ENCODE measurements at regions not wholly inside any gene's neighbourhood (a gene's known extent, or its start where the extent isn't known, plus 50 kb on each side); places are given as distances from the start of the nearest gene placed in this dataset.
A peak's percentile ranks its signal among the peaks of the same experiment; 100 is the strongest.
"Not testable (repeated sequence)": the region's sequence is repeated elsewhere in the genome, so short reads cannot be mapped to it uniquely, and the experiment has no call there.

- DNase-seq = peak; percentile 58 to 68
Observed at GRCh38 chr4:38529189-38530115, 134.5 kb upstream of the KLF3 start.

DNA sequence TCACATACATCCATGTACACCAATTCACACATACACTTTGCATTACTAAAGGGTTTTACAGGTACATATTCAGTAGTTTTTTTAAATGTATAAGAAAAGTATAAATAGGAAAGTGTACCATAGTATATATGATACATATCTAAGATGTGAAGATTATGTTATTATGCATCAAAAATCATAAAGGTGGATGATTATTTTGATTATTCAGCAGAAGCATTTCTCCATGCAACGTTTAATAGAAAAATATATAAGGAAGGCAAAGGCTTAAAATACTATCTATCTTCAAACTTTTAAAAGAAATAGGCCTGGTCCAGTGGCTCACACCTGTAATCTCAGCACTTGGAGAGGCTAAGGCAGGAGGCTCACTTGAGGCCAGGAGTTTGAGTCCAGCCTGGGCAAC, 133.5 kb upstream of the KLF3 start:
- no peak for DNase-seq

GRCh38 chr4:38531141-38531727, 132.8 kb upstream of the KLF3 start:
- no peak for DNase-seq

- DNase-seq = no peak
Observed at GRCh38 chr4:38532908-38533499, 131.0 kb upstream of the KLF3 start.

DNA sequence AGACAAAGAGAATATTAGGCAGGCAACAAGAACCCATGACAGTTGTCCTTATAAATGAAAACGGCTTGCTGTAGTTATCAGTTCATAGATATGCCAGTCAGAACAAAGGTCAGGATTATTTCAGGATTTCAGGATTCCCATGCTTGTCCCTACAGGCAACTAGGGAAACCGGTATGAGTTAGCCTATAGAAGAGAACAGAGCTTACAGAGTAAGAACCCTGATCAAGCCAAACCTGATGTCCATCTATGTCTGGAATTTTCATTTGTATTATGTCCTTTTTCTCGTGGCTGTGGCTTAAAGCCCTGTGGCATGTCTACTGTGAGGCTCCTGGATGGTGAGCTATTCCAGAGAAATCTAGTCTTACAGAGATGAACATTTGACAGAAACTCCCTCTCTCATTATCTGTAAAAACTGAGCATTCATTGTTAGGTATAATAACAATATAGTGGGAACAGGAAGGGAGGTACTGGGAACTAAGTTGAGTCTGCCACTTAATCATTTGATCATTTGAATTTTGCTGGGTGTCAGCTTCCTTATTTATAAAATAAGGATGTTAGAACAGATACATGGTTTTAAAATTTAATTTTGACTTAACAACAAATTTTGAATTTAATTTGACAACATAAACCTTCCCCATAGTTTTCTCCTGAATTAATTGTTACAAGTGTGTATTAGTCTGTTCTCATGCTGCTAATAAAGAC, 129.5 kb upstream of the KLF3 start:
- DNase-seq = no peak

DNA sequence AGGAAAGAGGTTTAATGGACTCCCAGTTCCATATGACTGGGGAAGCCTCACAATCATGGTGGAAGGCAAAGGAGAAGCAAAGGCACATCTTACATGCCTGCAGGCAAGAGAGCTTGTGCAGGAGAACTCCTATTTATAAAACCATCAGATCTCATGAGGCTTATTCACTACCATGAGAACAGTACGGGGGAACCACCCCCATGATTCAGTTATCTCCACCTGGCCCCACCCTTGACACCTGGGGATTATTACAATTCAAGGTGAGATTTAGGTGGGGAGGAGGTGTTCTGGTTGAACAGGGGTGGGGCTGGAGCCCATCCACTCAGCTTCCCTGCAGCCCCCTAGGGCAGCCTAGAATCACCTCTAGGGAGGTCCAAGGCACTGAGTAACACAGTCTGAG, 128.9 kb upstream of the KLF3 start:
- not testable (repeated sequence) for DNase-seq

DNA sequence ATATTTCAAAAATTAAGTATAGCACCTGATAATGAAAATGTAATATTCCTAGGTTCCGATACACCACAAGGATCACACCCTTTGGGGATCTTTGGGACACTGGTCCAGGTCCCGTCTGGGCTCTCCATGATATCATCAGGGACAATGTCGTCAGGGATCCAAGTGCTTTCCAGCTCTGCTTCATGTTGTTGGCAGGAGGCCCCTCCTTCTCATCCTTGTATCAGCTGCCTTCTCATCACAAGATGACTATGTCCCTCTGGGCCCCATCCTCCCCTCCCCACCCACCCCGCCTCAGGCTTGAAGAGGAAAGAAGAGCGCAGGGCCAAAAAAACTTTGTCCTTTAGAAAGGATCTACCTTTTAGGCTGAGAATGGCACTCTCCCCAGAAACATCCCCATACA, 128.3 kb upstream of the KLF3 start:
- no peak for DNase-seq

GRCh38 chr4:38536716-38537115, 127.3 kb upstream of the KLF3 start:
- no peak for DNase-seq

- DNase-seq = no peak
Observed at GRCh38 chr4:38537666-38538065, 126.3 kb upstream of the KLF3 start.

DNA sequence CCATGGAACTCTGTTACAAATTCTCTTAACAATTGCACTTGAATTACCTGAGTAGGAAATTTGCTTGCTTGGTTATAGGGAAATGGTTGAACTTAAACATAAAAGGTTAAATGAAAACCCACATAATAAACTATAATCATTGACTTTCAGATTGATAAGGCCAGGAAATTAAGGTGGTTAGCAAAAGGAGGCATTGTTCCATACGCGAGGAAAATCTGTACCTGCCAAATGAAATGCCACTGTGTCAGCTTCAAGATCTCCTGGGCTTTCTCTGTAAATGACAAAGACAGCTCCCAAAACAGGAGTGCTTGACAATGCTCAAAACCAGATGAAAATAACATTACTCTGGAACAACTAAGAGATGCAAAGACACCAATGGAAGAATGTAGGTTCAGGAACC, 125.5 kb upstream of the KLF3 start:
- no peak for DNase-seq

GRCh38 chr4:38539501-38539900, 124.5 kb upstream of the KLF3 start:
- no peak for DNase-seq

DNA sequence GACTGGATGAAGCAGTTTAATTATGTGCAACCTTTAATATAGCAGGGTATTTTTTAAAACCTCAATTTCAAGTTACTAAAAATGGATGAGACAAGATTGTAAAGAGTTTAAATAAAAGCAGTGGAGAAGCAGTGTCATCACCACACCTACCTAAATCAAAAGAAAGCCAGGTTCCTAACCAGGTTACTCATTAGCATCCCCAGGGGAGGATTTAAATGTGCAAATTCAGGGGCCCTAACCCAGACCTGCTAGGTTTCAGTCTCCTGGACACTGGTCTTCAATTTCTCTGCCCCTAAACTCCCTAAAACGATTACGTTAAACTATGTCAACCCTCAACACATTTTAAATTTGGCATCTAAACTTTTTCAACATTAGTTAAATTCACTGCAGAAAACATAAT, 116.9 kb upstream of the KLF3 start:
- DNase-seq = no peak

- DNase-seq = no peak
Observed at GRCh38 chr4:38548256-38548655, 115.7 kb upstream of the KLF3 start.

DNA sequence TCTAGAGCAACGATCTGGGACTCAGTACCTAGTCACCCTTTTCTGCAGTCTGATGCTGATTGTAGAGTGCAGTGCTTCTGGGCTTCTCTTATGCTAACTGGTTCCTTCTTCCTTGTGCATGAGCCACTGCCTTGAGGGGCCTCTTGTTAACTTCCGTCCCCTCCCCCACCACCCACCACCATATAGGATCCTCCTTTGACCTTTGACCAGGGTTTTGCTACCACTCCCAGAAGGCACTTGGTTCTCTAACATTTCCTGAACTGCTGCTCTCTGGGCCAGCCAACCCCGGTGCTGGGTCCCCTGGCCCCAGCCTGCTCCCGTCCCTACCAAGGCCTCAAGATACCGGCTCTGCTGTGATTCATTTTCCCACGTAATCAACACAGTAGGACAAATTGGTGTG, 104.6 kb upstream of the KLF3 start:
- DNase-seq = no peak

GRCh38 chr4:38560340-38560739, 103.7 kb upstream of the KLF3 start:
- DNase-seq = no peak

DNA sequence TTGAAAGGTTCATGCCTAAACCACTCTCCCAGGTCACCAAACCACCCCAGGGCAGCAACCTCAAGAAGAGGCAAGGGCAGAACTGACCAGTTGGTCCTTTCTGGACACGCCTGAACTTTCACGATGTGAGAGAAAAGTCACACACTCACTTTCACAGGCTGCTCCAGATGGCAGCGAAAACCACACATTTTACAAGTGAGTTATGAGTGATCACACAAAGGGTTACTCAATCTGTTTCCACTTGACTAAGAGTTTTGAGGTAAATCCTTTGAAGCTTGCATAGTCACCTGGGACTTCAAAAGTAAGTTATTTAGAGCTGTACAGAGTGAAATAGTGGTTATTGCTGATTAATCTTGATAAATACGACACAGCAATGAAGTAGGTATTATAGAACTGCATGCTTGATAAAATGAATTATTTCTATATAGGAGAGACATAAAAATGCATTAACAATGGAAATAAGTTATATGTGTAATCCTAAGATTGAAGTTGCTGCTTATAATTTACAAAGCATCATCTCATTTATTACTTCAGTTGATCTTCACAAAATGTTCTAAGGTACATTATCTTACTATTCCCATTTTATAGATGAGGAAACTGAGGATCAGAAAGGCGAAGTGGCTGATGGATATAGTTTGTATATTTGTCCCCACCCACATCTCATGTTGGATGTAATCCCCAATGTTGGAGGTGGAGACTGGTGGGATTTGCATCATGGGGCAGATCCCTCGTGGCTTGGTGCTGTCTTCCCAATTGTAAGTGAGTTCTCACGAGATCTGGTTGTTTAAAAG, 103.0 kb upstream of the KLF3 start:
- peak; percentile 10 to 31 for DNase-seq

DNA sequence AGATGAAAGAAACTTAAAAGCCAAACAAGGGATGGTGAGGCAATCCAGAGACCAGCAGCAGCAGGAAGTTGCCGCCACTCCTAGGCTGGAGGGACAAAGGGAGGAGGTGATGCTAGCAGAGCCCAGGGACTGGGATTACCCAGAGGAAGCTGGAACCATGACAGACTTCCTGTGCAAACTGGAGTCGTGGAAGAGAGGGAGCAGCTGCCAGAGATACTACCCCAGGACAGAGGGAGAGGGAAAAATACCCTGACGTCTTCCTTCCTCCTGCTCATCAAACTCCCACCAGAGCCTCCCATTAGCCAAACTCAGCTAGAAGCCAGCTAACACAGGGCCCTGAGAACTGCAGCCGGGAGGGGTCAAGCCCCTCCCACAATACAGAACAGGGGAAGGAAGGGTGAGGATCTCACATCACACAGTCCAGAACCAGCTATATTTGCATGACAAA, 101.2 kb upstream of the KLF3 start:
- DNase-seq = no peak

DNA sequence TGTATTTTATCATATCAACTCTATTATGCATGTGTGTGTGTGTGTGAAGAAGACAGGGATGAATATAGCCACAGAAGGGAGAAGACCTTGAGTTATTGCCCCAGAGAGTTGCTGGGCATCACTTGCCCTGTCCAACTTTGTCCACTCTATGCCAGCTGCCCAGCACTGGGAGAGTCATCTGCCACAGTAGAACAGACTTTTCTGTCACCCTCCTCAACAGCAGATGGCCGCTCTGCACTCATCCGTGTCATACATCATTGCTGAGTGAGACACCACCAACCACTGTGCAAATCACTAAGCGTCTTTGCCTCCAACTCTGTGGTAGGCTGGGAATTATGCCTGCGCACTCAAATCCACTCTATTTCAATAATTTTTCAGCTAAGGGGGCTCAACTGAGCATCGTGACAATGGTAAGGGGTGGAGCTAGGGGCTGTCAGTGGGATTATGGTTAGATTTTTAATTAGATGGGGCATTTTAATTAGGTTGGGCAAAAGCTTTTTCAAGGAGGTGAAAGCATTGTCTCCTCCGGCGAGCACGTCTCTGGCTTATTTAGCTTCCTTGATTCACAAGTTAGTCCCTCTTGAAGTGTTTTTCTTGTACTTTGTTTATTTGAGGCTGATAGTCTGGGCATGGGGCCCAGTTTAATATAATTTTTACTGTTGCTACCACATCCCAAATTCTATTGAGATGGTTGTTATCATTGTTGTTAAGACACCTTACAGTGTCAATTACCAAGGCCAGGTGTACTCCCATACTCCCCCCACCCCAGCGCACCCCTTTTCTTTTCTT, 100.1 kb upstream of the KLF3 start:
- DNase-seq = no peak

- no peak for DNase-seq
Observed at GRCh38 chr4:38565271-38566199, 98.5 kb upstream of the KLF3 start.

DNA sequence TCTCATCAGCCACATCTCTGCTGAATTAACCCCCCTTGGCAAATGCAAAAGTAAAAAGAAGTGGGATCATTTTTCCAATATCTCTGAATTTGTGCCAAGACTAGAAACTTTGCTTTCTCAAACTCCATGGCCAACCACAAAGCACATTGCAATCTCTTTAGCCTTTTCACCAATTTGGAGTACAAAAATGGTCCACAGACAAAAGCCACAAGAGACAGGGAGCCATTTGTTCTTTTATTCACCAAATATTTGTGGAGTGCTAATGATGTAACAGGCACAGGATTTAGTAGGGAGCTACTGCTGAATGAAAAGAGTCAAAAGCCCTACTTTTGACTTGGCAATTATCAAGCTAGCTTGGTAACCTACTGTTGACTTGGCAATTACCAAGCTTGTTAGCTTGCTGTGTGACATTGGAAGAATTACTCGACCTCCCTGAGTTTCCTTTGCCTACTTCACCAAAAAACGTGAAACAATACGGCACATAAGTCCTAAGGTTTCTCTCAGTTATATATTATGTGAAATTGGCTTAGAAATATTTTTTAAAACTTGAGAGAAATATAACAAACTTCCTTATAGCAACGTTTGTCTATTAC, 97.1 kb upstream of the KLF3 start:
- DNase-seq = no peak

Measured in activated CD4-positive, alpha-beta T cell treated with anti-CD3 and anti-CD28 coated beads, Interleukin-2, amount 50 U/mL, for 48 hours (primary cell).